GM12872 (cell line): ENCODE measurements at regions not wholly inside any gene's neighbourhood (a gene's known extent, or its start where the extent isn't known, plus 50 kb on each side); places are given as distances from the start of the nearest gene placed in this dataset.

ENCODE experiments used
- CTCF ChIP-seq: IDR thresholded peaks from 3 replicates; pipeline ENCODE4 v1.5.1; 2011; ENCODE audit warnings: low read depth, mild to moderate bottlenecking, low read length, moderate library complexity; ENCODE audit not compliant: insufficient read depth

- no peak for TF ChIP-seq CTCF
Measured at GRCh38 chr7:98474558-98474957, 73.7 kb upstream of the BAIAP2L1 start.

- no peak for TF ChIP-seq CTCF
Measured at GRCh38 chr7:98472521-98472954, 71.6 kb upstream of the BAIAP2L1 start.

- no peak for TF ChIP-seq CTCF
Measured at GRCh38 chr7:98470485-98471240, 69.8 kb upstream of the BAIAP2L1 start.

GRCh38 chr7:98469088-98469487 lies 68.2 kb upstream of the BAIAP2L1 start:
- no peak for TF ChIP-seq CTCF

GRCh38 chr7:98467570-98468312 lies 66.9 kb upstream of the BAIAP2L1 start:
- TF ChIP-seq CTCF, result no peak

- no peak for TF ChIP-seq CTCF
Measured at GRCh38 chr7:98465022-98465421, 64.1 kb upstream of the BAIAP2L1 start.

- TF ChIP-seq CTCF, result no peak
Measured at GRCh38 chr7:98464558-98464940, 63.7 kb upstream of the BAIAP2L1 start.
